IPS-20b (cell line): ENCODE measurements at regions not wholly inside any gene's neighbourhood (a gene's known extent, or its start where the extent isn't known, plus 50 kb on each side); places are given as distances from the start of the nearest gene placed in this dataset.
"Not testable (repeated sequence)": the region's sequence is repeated elsewhere in the genome, so short reads cannot be mapped to it uniquely, and the experiment has no call there.

ENCODE experiments used
- H3K27ac ChIP-seq: one replicate; pipeline ENCODE4 v1.5.1; 2013; ENCODE audit warnings: low read length
- H3K27me3 ChIP-seq: 2 replicates; pipeline ENCODE4 v1.6.1; 2013; ENCODE audit warnings: mild to moderate bottlenecking, low read length, inconsistent platforms; ENCODE audit not compliant: insufficient read depth
- H3K36me3 ChIP-seq: 2 replicates; pipeline ENCODE4 v1.6.1; 2013; ENCODE audit warnings: low read depth, mild to moderate bottlenecking, inconsistent platforms, low read length, moderate library complexity; ENCODE audit not compliant: insufficient read depth
- H3K4me1 ChIP-seq: 2 replicates; pipeline ENCODE4 v1.6.1; 2013; ENCODE audit warnings: mild to moderate bottlenecking, control low read depth, inconsistent platforms, low read length, moderate library complexity; ENCODE audit not compliant: insufficient read depth
- H3K4me3 ChIP-seq: 2 replicates; pipeline ENCODE4 v1.5.1; 2013; ENCODE audit warnings: mild to moderate bottlenecking, low read length, inconsistent platforms
- H3K9ac ChIP-seq: 2 replicates; pipeline ENCODE4 v1.6.1; 2013; ENCODE audit warnings: low read depth, mild to moderate bottlenecking, inconsistent platforms, low read length, moderate library complexity
- H3K9me3 ChIP-seq: 2 replicates; pipeline ENCODE4 v1.6.1; 2013; ENCODE audit warnings: mild to moderate bottlenecking, low read depth, low read length, inconsistent platforms; ENCODE audit not compliant: insufficient read depth

DNA sequence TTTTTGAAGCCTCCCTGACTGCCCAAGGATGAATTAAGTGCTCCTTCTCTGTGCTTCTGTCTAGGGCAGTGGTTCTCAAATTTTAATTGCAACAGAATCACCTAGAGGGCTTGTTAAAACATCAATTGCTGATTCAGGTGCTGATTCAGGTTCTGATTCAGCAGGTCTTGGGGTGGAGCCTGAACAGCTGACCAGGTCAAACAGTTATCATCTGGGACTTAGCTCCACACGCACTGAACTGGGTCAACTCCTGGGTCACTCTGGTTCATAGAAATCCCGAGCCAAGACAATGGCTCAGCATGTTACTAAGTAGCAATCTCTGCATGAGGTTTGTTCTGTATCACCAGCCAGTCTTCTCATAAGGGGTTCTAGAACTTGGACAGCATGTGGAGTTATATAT is 192.3 kb downstream of the GJA1 start:
- no peaks in the 10 kb centered on the region for H3K4me1 ChIP-seq
- no peak overlapping the region for H3K9ac ChIP-seq
- H3K27me3 ChIP-seq: no peaks in the 10 kb centered on the region
- H3K4me3 ChIP-seq: no peak overlapping the region
- H3K9me3 ChIP-seq: peaks cover 63% of the 10 kb centered on the region
- peaks cover 39% of the 10 kb centered on the region for H3K36me3 ChIP-seq
- no peak overlapping the region for H3K27ac ChIP-seq

DNA sequence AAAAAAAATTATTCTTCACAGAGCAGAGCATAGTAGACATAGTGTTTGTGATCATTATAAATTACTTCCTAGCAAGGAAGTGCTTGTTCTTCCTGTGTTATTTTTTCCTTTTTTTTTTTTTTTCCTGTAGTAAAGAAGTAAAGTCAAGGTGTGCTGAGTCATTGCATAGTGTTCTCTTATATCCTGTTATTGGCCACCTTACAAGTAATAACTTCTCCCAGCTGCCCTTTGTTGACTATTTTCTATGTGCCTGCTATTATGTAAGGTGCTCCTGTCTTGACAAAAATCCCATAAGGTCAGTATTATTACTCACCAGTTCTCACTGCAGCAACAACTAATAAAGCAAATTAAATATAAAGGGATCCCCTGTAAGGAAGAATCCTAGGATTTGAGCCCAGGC is 195.3 kb downstream of the GJA1 start:
- Histone ChIP-seq H3K27me3 (no peaks in the 10 kb centered on the region), H3K4me3 (no peak overlapping the region), H3K36me3 (peaks cover 49% of the 10 kb centered on the region), H3K4me1 (no peaks in the 10 kb centered on the region), H3K9ac (no peak overlapping the region), H3K9me3 (peaks cover 90% of the 10 kb centered on the region), H3K27ac (no peak overlapping the region)

DNA sequence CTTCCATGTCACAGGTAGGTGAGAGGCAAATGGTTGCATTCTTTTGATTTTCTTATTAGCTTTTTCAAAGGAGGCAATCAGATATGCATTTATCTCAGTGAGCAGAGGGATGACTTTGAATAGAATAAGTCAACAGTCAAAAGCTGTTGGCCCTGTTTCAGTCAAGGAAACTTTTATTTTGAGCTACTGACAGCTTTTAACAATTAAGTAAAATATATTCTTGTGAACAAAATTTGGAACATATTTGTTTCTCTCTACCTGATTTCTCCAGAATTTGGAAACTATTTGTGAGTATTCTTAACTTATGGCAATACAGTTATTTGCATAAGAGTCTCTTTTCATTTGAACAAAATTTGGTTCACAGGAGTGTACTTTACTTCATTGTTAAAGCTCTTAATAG is 196.3 kb downstream of the GJA1 start:
- not testable (repeated sequence) for H3K27ac ChIP-seq, H3K27me3 ChIP-seq, H3K4me1 ChIP-seq, H3K4me3 ChIP-seq, H3K9ac ChIP-seq
- Histone ChIP-seq H3K9me3 (peaks cover 90% of the 10 kb centered on the region), H3K36me3 (peaks cover 51% of the 10 kb centered on the region)

DNA sequence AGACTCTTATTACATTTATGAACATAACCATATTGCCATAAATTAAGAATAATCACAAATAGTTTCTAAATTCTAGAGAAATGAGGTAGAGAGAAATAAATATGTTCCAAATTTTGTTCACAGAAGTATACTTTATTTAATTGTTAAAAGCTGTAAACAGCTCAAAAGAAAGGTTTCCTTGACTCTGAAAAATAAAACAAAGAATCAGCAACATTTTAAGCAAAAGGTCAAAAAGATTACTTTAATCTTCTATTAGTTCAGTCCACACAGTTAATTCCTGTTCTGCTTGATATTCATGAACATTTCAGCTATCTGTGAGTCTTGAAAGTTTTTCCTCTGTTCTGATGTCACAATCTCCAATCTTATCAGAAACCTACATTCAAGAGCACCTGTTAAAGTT is 197.9 kb downstream of the GJA1 start:
- Histone ChIP-seq H3K27me3 (no peaks in the 10 kb centered on the region), H3K9ac (no peak overlapping the region), H3K4me3 (no peak overlapping the region), H3K27ac (no peak overlapping the region), H3K36me3 (peaks cover 38% of the 10 kb centered on the region), H3K9me3 (peaks cover 81% of the 10 kb centered on the region), H3K4me1 (no peaks in the 10 kb centered on the region)

DNA sequence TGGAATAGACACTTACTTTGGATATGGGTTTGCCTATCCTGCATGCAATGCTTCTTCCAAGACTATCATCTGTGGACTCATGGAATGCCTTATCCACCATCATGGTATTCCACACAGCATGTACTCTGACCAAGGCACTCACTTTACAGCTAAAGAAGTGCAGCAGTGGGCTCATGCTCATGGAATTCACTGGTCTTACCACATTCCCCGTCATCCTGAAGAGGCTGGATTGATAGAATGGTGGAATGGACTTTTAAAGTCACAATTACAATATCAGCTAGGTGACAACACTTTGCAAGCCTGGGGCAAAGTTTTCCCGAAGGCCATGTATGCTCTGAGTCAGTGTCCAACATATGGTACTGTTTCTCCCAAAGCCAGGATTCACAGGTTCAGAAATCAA is 199.1 kb downstream of the GJA1 start:
- Histone ChIP-seq H3K36me3 (peaks cover 35% of the 10 kb centered on the region), H3K9me3 (peaks cover 74% of the 10 kb centered on the region)
- H3K4me1 ChIP-seq, H3K27me3 ChIP-seq, H3K4me3 ChIP-seq, H3K9ac ChIP-seq, H3K27ac ChIP-seq: not testable (repeated sequence)

DNA sequence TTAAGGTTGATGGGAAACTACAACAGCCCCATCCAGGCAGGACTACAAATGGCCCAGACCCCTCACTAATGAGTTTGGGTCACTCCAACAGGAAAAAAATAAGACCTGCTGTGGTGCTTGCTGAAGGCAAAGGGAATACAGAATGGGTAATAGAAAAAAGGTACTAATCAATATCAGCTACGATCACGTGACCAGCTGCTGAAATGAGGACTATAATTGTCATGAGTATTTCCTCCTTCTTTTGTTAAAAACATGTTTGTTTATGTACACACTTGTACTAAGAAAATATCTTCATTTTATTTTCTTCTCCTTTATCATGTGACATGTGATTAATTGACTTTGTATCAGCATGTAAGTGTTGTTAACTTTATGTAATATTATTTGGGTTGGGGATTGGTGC is 199.9 kb downstream of the GJA1 start:
- H3K4me3 ChIP-seq: no peak overlapping the region
- H3K4me1 ChIP-seq: no peaks in the 10 kb centered on the region
- H3K36me3 ChIP-seq: peaks cover 34% of the 10 kb centered on the region
- H3K27ac ChIP-seq: no peak overlapping the region
- H3K27me3 ChIP-seq: no peaks in the 10 kb centered on the region
- peaks cover 71% of the 10 kb centered on the region for H3K9me3 ChIP-seq
- H3K9ac ChIP-seq: no peak overlapping the region

DNA sequence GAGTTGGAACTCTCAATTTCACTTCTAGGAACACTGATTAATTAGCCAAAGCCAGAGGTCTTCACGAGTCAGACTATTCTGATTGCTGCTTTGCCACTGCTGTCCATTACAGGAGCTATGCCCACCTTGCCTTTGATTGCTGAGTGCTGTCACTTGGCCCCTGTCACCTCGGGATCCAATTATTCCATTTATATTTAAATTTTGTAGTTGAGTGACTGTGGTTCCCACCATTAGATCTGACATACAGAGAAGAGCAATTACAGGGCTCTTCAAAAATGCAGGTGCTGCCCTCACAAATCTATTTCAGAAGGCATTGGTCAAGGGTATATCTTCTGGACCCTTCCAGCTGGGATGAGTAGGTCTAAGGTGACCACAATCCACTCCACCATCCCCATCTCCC is 200.8 kb downstream of the GJA1 start:
- H3K27me3 ChIP-seq, H3K4me3 ChIP-seq: not testable (repeated sequence)
- H3K9me3 ChIP-seq: peaks cover 63% of the 10 kb centered on the region

DNA sequence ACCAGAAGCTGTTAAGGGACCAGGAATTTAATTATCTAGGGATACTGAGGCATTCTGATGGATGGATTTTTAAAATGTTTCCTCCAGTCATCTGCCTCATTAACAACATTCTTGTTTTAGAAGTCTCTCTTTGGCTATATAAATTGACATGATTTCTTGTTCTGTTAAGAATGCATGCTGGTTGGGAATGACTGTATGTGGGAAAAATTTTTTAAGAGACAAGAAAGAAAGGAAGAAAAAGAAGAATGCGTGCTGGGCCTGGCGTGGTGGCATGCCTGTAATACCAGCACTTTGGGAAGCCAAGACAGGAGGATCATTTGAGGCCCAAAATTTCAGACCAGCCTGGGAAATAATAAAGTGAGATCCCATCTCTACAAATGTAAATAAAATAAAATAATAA is 203.6 kb downstream of the GJA1 start:
- peaks cover 36% of the 10 kb centered on the region for H3K9me3 ChIP-seq
- H3K4me1 ChIP-seq: no peaks in the 10 kb centered on the region
- H3K4me3 ChIP-seq: no peak overlapping the region
- no peak overlapping the region for H3K9ac ChIP-seq
- H3K27ac ChIP-seq: no peak overlapping the region
- peaks cover 14% of the 10 kb centered on the region; the same call in 1 of the 2 replicates for H3K36me3 ChIP-seq
- H3K27me3 ChIP-seq: no peaks in the 10 kb centered on the region

More for the DNA sequence above, 200.8 kb downstream of the GJA1 start:
- peaks cover 25% of the 10 kb centered on the region for H3K36me3 ChIP-seq
- H3K27ac ChIP-seq, H3K9ac ChIP-seq, H3K4me1 ChIP-seq: not testable (repeated sequence)

DNA sequence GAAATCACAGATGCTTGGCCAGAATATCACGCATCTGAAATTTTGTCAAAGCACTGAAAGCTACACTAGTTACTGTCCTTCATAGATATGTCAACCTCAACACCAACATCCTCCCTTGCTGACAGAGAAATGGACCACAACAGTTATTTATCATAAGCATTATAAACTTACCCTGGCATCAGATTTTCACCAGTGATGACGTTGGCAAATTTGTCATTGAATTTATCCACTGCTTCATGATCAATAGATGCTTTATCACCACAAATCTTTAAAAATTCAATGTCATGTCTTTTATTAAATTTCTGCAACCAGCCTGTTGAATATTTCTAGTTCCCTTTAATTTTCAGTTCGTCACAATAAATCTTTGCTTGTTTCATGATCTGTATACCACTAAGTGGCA is 205.7 kb downstream of the GJA1 start:
- Histone ChIP-seq H3K9ac (no peak overlapping the region), H3K4me1 (no peaks in the 10 kb centered on the region)

DNA sequence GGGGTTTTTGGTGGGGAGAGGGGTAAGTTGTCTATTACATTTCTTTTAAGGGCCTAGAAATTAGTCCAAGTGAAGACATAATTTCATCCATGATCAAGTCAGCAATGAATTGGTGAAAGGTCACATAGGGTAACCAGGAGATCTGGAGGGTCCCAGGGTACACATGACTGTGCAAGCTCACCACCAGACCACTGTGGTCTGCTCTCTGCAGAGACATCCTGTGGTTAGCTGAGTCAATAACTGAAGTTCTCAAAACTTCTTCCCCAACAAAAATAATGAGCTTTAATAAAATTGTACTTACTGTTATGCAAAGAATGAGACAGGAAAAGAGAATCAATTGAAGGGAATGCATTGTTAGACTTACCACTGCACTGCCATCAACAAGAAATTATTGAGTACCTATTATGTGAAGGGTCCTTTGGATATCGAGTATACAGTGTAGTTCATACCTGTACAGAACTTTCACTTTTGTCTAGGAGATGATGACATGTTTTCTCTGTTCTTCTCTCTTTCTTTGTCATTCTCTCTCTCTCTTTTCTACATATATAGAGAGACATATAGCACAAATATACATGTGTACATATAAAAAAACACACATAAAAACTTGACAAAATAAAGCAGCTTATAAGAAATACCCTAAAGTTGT is 209.8 kb downstream of the GJA1 start:
- Histone ChIP-seq H3K27me3 (no peaks in the 10 kb centered on the region), H3K36me3 (no peaks in the 10 kb centered on the region), H3K4me1 (no peaks in the 10 kb centered on the region), H3K9ac (no peak overlapping the region), H3K9me3 (no peaks in the 10 kb centered on the region), H3K4me3 (no peak overlapping the region), H3K27ac (no peak overlapping the region)

More for the DNA sequence above, 205.7 kb downstream of the GJA1 start:
- Histone ChIP-seq H3K4me3 (no peak overlapping the region), H3K27me3 (no peaks in the 10 kb centered on the region), H3K27ac (no peak overlapping the region), H3K9me3 (peaks cover 15% of the 10 kb centered on the region; the same call in 1 of the 2 replicates), H3K36me3 (no peaks in the 10 kb centered on the region)

DNA sequence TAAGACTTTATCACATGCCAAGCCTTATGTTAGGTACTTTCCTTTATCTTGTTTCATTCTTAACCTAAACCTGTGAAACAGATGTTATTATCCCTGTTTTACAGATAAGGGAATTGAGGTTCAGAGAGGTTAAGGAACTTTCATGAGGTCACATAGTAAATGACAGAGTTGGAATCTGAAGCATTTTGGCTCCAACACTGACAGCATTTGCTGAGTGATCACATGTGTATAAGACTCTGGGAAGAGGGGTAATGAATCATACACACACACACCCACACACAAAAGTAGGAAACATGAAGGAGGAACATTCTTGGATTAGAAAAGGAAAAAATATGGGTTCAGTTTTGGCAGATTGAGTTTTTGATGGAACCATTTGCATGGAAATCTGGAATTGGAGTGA is 212.5 kb downstream of the GJA1 start:
- Histone ChIP-seq H3K36me3 (no peaks in the 10 kb centered on the region), H3K27me3 (no peaks in the 10 kb centered on the region), H3K9me3 (no peaks in the 10 kb centered on the region), H3K4me1 (peaks cover 10% of the 10 kb centered on the region; the same call in 1 of the 2 replicates), H3K4me3 (no peak overlapping the region), H3K27ac (no peak overlapping the region), H3K9ac (no peak overlapping the region)

DNA sequence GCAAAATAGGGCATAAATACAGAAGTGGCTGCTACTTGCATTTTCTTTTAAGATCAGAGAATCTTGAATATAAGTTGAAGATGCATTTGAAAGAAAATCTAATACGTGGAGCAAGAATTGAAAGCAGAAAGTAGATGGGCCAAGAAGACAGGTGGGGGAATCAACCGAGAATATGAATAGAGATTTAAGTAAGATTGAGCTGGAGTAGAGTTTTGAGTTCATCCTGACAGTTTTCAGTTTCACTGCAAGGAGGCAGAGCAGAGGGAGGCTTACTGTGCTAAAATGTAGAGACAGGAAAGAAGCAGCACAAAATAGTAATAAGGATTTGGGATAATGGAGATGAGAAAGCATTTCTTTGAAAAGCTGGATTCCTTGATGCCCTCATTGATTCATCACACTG is 214.5 kb downstream of the GJA1 start:
- Histone ChIP-seq H3K4me1 (peaks cover 10% of the 10 kb centered on the region; the same call in 1 of the 2 replicates), H3K27me3 (no peaks in the 10 kb centered on the region), H3K4me3 (no peak overlapping the region), H3K9me3 (no peaks in the 10 kb centered on the region), H3K9ac (no peak overlapping the region), H3K27ac (no peak overlapping the region), H3K36me3 (no peaks in the 10 kb centered on the region)
